ENCODE measurements at regions not wholly inside any gene's neighbourhood (a gene's known extent, or its start where the extent isn't known, plus 50 kb on each side); places are given as distances from the start of the nearest gene placed in this dataset.

GRCh38 chr11:109728056-109728455 is 306.1 kb downstream of the C11orf87 start:
- Mint-ChIP-seq H3K4me1 (no peaks in the 10 kb centered on the region), H3K4me3 (no peak overlapping the region), H3K27ac (no peak overlapping the region), H3K9me3 (no peaks in the 10 kb centered on the region), H3K36me3 (ENCODE audit: low read depth) (no peaks in the 10 kb centered on the region), H3K27me3 (ENCODE audit: low read depth, poor library complexity) (peaks cover 3% of the 10 kb centered on the region)
- TF ChIP-seq, protein P1, sequence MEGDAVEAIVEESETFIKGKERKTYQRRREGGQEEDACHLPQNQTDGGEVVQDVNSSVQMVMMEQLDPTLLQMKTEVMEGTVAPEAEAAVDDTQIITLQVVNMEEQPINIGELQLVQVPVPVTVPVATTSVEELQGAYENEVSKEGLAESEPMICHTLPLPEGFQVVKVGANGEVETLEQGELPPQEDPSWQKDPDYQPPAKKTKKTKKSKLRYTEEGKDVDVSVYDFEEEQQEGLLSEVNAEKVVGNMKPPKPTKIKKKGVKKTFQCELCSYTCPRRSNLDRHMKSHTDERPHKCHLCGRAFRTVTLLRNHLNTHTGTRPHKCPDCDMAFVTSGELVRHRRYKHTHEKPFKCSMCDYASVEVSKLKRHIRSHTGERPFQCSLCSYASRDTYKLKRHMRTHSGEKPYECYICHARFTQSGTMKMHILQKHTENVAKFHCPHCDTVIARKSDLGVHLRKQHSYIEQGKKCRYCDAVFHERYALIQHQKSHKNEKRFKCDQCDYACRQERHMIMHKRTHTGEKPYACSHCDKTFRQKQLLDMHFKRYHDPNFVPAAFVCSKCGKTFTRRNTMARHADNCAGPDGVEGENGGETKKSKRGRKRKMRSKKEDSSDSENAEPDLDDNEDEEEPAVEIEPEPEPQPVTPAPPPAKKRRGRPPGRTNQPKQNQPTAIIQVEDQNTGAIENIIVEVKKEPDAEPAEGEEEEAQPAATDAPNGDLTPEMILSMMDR (IDR thresholded peaks at IDR 0.05): no peak
- DNase-seq: no peak

DNA sequence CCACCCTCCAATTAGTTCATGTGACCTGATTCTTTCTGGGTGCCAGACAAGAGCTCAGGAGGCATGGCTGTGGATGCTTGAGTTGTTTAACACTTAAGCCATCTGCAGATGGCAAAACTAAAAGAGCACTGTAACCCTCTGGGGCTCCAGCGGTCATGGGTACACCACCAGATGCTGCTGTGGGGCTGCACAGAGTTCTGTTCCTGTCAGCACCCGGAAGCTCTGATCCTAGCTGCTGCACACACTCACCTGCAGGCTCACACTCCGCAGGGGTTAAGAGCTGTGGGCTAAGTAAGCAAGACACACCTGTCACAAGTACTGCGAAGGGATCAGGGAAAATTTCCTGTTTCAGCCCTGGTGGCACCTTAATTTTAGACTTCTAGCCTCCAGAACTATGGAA is 307.8 kb downstream of the C11orf87 start:
- Mint-ChIP-seq H3K9me3 (no peaks in the 10 kb centered on the region), H3K27ac (no peak overlapping the region), H3K36me3 (ENCODE audit: low read depth) (no peaks in the 10 kb centered on the region), H3K4me3 (no peak overlapping the region), H3K4me1 (no peaks in the 10 kb centered on the region), H3K27me3 (ENCODE audit: low read depth, poor library complexity) (peaks cover 3% of the 10 kb centered on the region)
- TF ChIP-seq, protein P1 (IDR thresholded peaks at IDR 0.05): no peak
- DNase-seq: no peak

GRCh38 chr11:109730669-109731068 is 308.7 kb downstream of the C11orf87 start:
- DNase-seq: no peak
- Mint-ChIP-seq H3K27ac (no peak overlapping the region), H3K9me3 (no peaks in the 10 kb centered on the region), H3K4me3 (no peak overlapping the region), H3K36me3 (ENCODE audit: low read depth) (no peaks in the 10 kb centered on the region), H3K4me1 (no peaks in the 10 kb centered on the region), H3K27me3 (ENCODE audit: low read depth, poor library complexity) (peaks cover 3% of the 10 kb centered on the region)
- TF ChIP-seq, protein P1 (IDR thresholded peaks at IDR 0.05): no peak

DNA sequence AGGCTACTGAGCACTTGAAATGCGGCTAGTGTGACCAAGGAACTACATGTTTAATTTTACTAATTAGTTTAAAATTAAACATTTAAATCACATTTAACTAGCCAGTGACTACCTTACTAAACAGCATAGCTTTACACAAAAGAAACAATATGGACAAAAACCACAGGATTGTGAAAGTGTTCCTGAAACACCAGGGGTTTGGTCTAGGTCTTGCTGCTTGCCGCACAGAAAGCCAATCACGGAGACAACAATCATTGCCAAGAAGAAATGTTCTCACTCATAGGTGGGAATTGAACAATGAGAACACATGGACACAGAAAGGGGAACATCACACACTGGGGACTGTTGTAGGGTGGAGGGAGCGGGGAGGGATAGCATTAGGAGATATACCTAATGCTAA is 309.5 kb downstream of the C11orf87 start:
- no peak overlapping the region for H3K27ac Mint-ChIP-seq
- no peaks in the 10 kb centered on the region for H3K9me3 Mint-ChIP-seq
- no peak for DNase-seq
- H3K4me1 Mint-ChIP-seq: no peaks in the 10 kb centered on the region
- TF ChIP-seq, protein P1 (IDR thresholded peaks at IDR 0.05): no peak
- H3K4me3 Mint-ChIP-seq: no peak overlapping the region
- H3K36me3 Mint-ChIP-seq (ENCODE audit: low read depth): no peaks in the 10 kb centered on the region
- H3K27me3 Mint-ChIP-seq (ENCODE audit: low read depth, poor library complexity): peaks cover 3% of the 10 kb centered on the region

GRCh38 chr11:109733245-109733644 is 311.3 kb downstream of the C11orf87 start:
- no peaks in the 10 kb centered on the region for H3K4me1 Mint-ChIP-seq
- peaks cover 3% of the 10 kb centered on the region for H3K27me3 Mint-ChIP-seq (ENCODE audit: low read depth, poor library complexity)
- H3K9me3 Mint-ChIP-seq: no peaks in the 10 kb centered on the region
- no peak overlapping the region for H3K27ac Mint-ChIP-seq
- H3K4me3 Mint-ChIP-seq: no peak overlapping the region
- no peak for DNase-seq
- TF ChIP-seq, protein P1 (IDR thresholded peaks at IDR 0.05): no peak
- H3K36me3 Mint-ChIP-seq (ENCODE audit: low read depth): no peaks in the 10 kb centered on the region

DNA sequence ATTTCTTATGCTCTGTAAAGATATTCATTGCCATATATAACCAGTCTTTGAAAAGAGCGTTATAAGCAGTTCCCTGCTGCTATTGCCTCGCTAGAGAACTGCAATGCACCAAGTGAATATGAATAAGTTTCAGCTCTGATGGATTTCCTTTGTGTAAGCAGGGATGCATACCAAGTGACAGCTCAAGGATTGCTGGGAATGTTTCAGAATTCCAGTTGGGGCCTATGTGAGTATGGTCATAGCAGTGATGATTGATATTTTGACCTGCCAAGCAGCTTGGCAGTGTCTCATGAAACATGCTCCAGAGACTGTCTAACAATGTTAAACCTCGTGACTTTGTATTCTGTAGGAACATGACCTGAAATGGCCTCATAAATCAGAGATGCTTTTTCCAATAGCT is 312.6 kb downstream of the C11orf87 start:
- Mint-ChIP-seq H3K4me1 (no peaks in the 10 kb centered on the region), H3K9me3 (no peaks in the 10 kb centered on the region), H3K27me3 (ENCODE audit: low read depth, poor library complexity) (no peaks in the 10 kb centered on the region), H3K36me3 (ENCODE audit: low read depth) (no peaks in the 10 kb centered on the region), H3K4me3 (no peak overlapping the region), H3K27ac (no peak overlapping the region)
- DNase-seq: no peak
- TF ChIP-seq, protein P1 (IDR thresholded peaks at IDR 0.05): no peak
